Karpas-422 (cell line): ENCODE measurements at regions not wholly inside any gene's neighbourhood (a gene's known extent, or its start where the extent isn't known, plus 50 kb on each side); places are given as distances from the start of the nearest gene placed in this dataset.

Experiments
- DNase-seq: peaks from one replicate; pipeline ENCODE4 v3.0.0-alpha.2; 2015
- H2AFZ ChIP-seq: fragments of 200-600 bp; sonication (generic); 2 replicates; pipeline ENCODE4 v1.6.1; 2014; ENCODE audit warnings: antibody characterized with exemption, low read length, mixed read lengths
- H3K27ac ChIP-seq: fragments of 200-600 bp; sonication (generic); 2 replicates; pipeline ENCODE4 v1.5.1; 2014; ENCODE audit warnings: mild to moderate bottlenecking, low read length, moderate library complexity
- H3K27me3 ChIP-seq: fragments of 200-600 bp; sonication (generic); 2 replicates; pipeline ENCODE4 v1.6.1; 2014; ENCODE audit warnings: low read length, mixed read lengths
- H3K36me3 ChIP-seq: fragments of 200-600 bp; sonication (generic); 2 replicates; pipeline ENCODE4 v1.6.1; 2014; ENCODE audit warnings: low read length, mixed read lengths; ENCODE audit not compliant: insufficient read depth
- H3K4me1 ChIP-seq: fragments of 200-600 bp; sonication (generic); 2 replicates; pipeline ENCODE4 v1.6.1; 2014; ENCODE audit warnings: mild to moderate bottlenecking, low read length, mixed read lengths
- H3K4me2 ChIP-seq: fragments of 200-600 bp; sonication (generic); 2 replicates; pipeline ENCODE4 v1.6.1; 2014; ENCODE audit warnings: low read length, low read depth, mild to moderate bottlenecking; ENCODE audit not compliant: poor library complexity, severe bottlenecking
- H3K4me3 ChIP-seq: fragments of 200-600 bp; sonication (generic); 2 replicates; pipeline ENCODE4 v1.5.1; 2014; ENCODE audit warnings: mild to moderate bottlenecking, antibody characterized with exemption, low read length, mixed read lengths
- H3K79me2 ChIP-seq: fragments of 200-600 bp; sonication (generic); 2 replicates; pipeline ENCODE4 v1.6.1; 2014; ENCODE audit warnings: mild to moderate bottlenecking, low read length, mixed read lengths
- H3K9ac ChIP-seq: fragments of 200-600 bp; sonication (generic); 2 replicates; pipeline ENCODE4 v1.6.0; 2014; ENCODE audit warnings: low read length
- H3K9me2 ChIP-seq: fragments of 200-600 bp; sonication (generic), shearing (Covaris generic); replicated peaks from 2 replicates; pipeline ENCODE4 v1.6.0; 2014; ENCODE audit warnings: mild to moderate bottlenecking, low read length, moderate library complexity; ENCODE audit not compliant: insufficient read depth
- H3K9me3 ChIP-seq: fragments of 300-700, 200-600 bp; sonication (generic); 2 replicates; pipeline ENCODE4 v1.6.1; 2014; ENCODE audit warnings: low read length, mixed read lengths
- H4K20me1 ChIP-seq: fragments of 200-600 bp; sonication (generic); 2 replicates; pipeline ENCODE4 v1.6.1; 2014; ENCODE audit warnings: mild to moderate bottlenecking, antibody characterized with exemption, low read length, low read depth; ENCODE audit not compliant: insufficient read depth

DNA sequence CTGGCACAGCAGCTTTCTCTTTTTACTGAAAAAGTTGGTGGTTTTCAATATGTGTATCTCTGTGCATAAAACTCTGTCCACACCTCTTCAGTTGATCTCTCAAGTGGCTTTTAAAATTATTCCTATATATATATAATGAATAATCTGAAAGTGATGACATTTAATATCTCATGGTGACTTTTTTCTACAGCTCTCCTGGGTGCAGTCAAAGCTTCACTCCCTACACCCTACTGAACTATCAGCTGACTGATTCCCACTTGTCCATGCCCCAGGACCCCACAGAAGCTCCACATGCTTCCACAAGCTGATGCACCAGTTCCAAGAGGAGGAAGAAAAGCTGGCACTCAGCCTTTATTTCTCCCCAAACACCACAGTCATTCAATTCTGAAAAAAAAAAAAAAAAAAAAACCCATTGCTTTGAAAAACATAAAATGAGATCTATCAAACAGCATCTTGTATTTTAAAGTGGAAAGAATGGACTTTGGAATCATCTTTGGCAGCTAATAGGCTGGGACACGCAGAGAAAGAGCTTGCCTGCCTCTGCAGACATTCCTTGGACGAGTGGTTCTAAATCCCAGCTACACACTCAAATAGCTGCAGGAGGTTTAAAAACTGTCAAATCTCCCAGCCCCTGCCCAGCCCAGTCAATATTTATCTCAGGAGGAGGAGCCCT is 75.3 kb upstream of the GDF10 start:
- no peaks in the 10 kb centered on the region for H3K9me2 ChIP-seq
- H3K4me3 ChIP-seq: no peak overlapping the region
- no peak overlapping the region for H2AFZ ChIP-seq
- no peaks in the 10 kb centered on the region for H4K20me1 ChIP-seq
- no peaks in the 10 kb centered on the region for H3K9me3 ChIP-seq
- H3K27me3 ChIP-seq: no peaks in the 10 kb centered on the region
- H3K4me1 ChIP-seq: no peaks in the 10 kb centered on the region
- DNase-seq: no peak
- H3K4me2 ChIP-seq: no peak overlapping the region
- no peak overlapping the region for H3K9ac ChIP-seq
- no peaks in the 10 kb centered on the region for H3K79me2 ChIP-seq
- H3K36me3 ChIP-seq: no peaks in the 10 kb centered on the region
- H3K27ac ChIP-seq: no peak overlapping the region

DNA sequence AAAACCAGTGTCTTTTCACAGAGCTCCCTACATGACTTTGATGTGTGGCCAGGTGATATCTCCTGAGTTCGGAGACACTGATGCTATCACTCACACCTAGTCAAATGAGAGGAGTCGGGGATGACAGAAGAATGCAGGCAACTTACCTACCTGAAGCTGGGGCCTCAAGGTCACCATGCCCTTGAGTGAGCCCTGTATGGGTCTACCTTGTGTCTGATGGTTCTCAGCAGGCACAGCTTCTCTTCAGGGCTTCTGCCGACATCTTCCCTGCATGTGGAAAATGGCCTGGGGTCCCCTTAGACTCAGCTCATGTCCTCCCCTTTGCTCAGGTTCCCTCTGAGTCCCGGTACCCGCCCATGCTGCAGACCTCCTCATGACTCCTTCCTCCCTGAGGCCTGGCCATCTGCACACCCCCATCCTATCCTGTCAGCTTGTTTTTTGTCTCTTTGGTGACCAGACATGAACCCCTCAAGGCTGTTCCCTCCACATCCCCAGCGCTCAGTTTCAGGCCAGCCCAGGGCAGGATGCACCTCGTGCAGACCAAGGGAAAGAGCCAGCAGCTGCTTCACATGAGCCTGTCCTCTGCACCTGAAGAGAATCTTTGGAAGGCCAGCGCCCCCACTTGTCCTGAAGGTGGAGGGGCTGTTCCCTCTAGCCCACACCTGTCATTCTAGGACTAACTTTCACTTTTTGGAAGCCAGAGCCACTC is 74.6 kb upstream of the GDF10 start:
- no peaks in the 10 kb centered on the region for H3K79me2 ChIP-seq
- no peak overlapping the region for H3K4me3 ChIP-seq
- no peak for DNase-seq
- H3K9me3 ChIP-seq: no peaks in the 10 kb centered on the region
- H3K27ac ChIP-seq: no peak overlapping the region
- no peaks in the 10 kb centered on the region for H3K4me1 ChIP-seq
- H3K27me3 ChIP-seq: no peaks in the 10 kb centered on the region
- no peak overlapping the region for H2AFZ ChIP-seq
- no peaks in the 10 kb centered on the region for H3K36me3 ChIP-seq
- no peaks in the 10 kb centered on the region for H3K9me2 ChIP-seq
- no peak overlapping the region for H3K4me2 ChIP-seq
- H3K9ac ChIP-seq: no peak overlapping the region
- no peaks in the 10 kb centered on the region for H4K20me1 ChIP-seq

DNA sequence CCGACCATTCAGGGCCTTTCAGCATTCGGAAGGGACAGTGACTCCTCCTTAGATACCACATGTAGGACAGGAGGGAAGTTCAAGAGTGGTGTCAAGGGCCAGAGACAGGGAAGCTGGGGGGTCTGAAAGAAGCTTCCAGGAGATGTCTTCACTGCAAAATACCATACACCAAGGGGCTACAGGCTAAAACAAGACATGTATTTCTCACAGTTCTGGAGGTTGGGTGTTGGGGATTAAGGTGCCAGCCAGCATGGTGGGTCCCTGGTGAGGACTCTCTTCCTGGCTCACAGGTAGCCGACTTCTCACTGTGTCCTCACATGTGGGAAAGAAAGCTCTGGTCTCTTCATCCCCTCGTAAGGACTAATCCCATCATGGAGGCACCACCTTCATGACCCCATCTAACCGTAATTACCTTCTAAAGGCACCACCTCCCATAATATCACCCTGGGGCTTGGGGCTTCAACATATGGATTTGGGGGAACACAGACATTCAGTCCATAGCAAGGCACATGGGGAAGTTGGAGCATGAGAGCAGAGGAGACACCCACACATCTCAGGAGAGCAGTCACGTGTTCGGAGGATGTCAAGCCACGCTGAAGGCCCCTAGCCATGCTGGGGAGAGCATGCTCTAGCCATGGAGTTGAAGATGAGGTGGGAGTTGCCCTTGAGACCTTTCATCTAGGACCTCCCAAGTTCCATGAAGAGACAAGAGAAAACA is 73.9 kb upstream of the GDF10 start:
- no peak overlapping the region for H2AFZ ChIP-seq
- DNase-seq: no peak
- no peak overlapping the region for H3K9ac ChIP-seq
- no peaks in the 10 kb centered on the region for H3K9me3 ChIP-seq
- H3K9me2 ChIP-seq: no peaks in the 10 kb centered on the region
- no peak overlapping the region for H3K27ac ChIP-seq
- H3K27me3 ChIP-seq: no peaks in the 10 kb centered on the region
- H4K20me1 ChIP-seq: no peaks in the 10 kb centered on the region
- no peaks in the 10 kb centered on the region for H3K4me1 ChIP-seq
- no peak overlapping the region for H3K4me2 ChIP-seq
- H3K79me2 ChIP-seq: no peaks in the 10 kb centered on the region
- no peaks in the 10 kb centered on the region for H3K36me3 ChIP-seq
- no peak overlapping the region for H3K4me3 ChIP-seq

DNA sequence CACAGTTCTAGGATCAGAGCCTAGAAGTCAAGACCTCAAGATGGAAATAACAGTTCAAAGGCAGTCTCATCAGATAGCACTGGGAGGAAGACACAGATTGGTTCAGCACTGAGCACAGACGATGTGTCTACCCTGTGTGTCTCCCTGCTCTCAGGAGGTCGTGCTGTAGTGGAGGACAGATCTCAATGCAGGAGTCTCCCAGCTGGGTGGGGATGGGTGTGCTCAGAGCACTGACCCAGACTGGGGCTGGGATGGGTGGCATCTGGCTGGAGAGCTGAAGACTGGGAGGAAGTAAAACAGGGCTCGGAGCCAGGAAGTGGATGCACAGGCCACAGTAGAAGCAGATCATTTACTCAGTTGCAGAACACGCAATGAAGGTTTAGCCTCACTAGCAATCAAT is 69.5 kb upstream of the GDF10 start:
- no peaks in the 10 kb centered on the region for H3K79me2 ChIP-seq
- H2AFZ ChIP-seq: no peak overlapping the region
- no peak overlapping the region for H3K27ac ChIP-seq
- H4K20me1 ChIP-seq: no peaks in the 10 kb centered on the region
- no peaks in the 10 kb centered on the region for H3K9me3 ChIP-seq
- no peak for DNase-seq
- H3K4me2 ChIP-seq: no peak overlapping the region
- H3K4me3 ChIP-seq: no peak overlapping the region
- H3K9ac ChIP-seq: no peak overlapping the region
- H3K36me3 ChIP-seq: no peaks in the 10 kb centered on the region
- H3K9me2 ChIP-seq: no peaks in the 10 kb centered on the region
- H3K4me1 ChIP-seq: no peaks in the 10 kb centered on the region
- no peaks in the 10 kb centered on the region for H3K27me3 ChIP-seq

DNA sequence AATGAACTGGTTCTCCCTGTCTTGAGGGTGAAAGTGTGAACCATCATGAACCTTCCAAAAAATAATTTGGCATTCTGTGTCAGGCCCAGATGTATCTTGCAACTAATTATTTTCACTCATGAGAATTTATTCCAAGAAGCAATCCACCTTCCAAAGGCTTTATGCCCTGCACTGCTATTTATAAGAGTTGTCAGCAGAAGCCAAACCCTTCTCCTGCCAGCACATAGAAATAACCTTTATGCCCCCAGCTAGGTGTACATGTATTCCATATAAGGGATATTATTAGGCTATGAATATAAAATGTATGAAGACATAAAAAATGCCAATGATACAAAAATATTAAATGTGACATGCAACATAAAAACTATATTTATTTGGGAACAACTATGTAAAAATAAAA is 69.0 kb upstream of the GDF10 start:
- H3K9me2 ChIP-seq: no peaks in the 10 kb centered on the region
- no peak for DNase-seq
- H3K9me3 ChIP-seq: no peaks in the 10 kb centered on the region
- no peaks in the 10 kb centered on the region for H4K20me1 ChIP-seq
- no peak overlapping the region for H3K9ac ChIP-seq
- no peaks in the 10 kb centered on the region for H3K36me3 ChIP-seq
- H3K4me3 ChIP-seq: no peak overlapping the region
- H3K4me2 ChIP-seq: no peak overlapping the region
- H3K27me3 ChIP-seq: no peaks in the 10 kb centered on the region
- no peaks in the 10 kb centered on the region for H3K4me1 ChIP-seq
- H3K79me2 ChIP-seq: no peaks in the 10 kb centered on the region
- H3K27ac ChIP-seq: no peak overlapping the region
- no peak overlapping the region for H2AFZ ChIP-seq

DNA sequence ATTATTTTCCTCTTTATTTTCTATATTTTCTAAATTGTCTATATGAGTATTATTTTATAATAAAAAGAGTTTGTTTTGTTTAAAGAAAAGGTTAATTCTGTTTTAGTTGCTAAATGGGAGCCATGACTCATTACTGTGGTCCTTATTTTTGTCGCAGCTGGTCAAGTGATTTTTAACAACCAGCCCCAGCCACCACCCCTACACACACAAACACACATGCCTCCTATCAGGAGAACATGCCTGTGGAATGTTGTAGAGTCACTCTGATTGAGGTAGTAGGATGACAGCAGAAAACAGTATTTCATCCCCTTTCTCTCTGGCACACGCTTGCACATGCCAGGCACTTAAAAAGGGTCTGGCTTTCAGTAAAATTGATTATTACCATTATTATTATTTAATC is 68.6 kb upstream of the GDF10 start:
- DNase-seq: no peak
- no peaks in the 10 kb centered on the region for H3K79me2 ChIP-seq
- no peak overlapping the region for H3K9ac ChIP-seq
- H3K27me3 ChIP-seq: no peaks in the 10 kb centered on the region
- no peak overlapping the region for H3K27ac ChIP-seq
- no peaks in the 10 kb centered on the region for H4K20me1 ChIP-seq
- no peak overlapping the region for H3K4me3 ChIP-seq
- no peak overlapping the region for H3K4me2 ChIP-seq
- H3K36me3 ChIP-seq: no peaks in the 10 kb centered on the region
- H3K9me3 ChIP-seq: no peaks in the 10 kb centered on the region
- no peak overlapping the region for H2AFZ ChIP-seq
- no peaks in the 10 kb centered on the region for H3K4me1 ChIP-seq
- no peaks in the 10 kb centered on the region for H3K9me2 ChIP-seq

DNA sequence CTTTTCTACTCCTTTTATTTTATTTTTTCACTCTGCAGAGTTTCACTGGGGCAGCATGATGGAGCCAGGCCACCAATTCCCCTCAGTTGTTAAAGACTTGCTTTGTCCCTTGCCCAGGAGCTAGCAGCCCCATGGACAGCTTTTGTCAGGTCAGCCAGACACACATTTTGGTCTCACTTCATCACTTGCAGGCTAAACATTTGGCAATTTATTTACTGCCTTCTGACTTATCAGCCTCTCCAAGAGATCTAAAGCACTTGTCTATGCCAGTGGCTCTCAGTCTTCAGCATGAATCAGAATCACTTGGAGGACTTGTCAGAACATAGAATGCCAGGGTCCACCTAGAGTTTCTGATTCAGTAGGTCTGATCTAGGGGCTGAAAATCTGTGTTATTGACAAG is 66.4 kb upstream of the GDF10 start:
- no peak overlapping the region for H2AFZ ChIP-seq

DNA sequence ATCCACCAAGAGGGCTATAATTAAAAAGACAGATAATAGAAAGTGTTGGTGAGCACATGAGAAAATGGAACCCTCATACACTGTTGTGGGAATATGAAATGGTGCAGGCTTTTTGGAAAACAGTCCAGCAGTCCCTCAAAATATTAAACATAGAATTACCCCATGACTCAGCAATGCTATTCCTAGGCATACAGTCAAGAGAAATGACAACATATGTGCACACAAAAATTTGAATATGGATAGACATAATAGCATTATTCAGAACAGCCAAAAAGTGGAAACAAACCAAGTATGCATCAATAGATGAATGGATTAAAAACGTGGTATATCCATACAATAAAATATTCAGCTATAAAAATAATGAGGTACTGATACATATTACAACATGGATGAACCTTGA is 64.5 kb upstream of the GDF10 start:
- H3K9me3 ChIP-seq: no peaks in the 10 kb centered on the region
- H3K4me2 ChIP-seq: no peak overlapping the region
- H3K4me1 ChIP-seq: peaks cover 15% of the 10 kb centered on the region
- no peaks in the 10 kb centered on the region for H4K20me1 ChIP-seq
- H3K4me3 ChIP-seq: no peak overlapping the region
- no peaks in the 10 kb centered on the region for H3K9me2 ChIP-seq
- no peak overlapping the region for H2AFZ ChIP-seq
- no peaks in the 10 kb centered on the region for H3K79me2 ChIP-seq
- no peak for DNase-seq
- no peaks in the 10 kb centered on the region; the same call in 1 of the 2 replicates for H3K36me3 ChIP-seq
- no peaks in the 10 kb centered on the region; the same call in 1 of the 2 replicates for H3K27me3 ChIP-seq
- H3K27ac ChIP-seq: no peak overlapping the region
- H3K9ac ChIP-seq: no peak overlapping the region

More for the DNA sequence above, 66.4 kb upstream of the GDF10 start:
- H4K20me1 ChIP-seq: no peaks in the 10 kb centered on the region
- no peak for DNase-seq
- peaks cover 8% of the 10 kb centered on the region; the same call in 1 of the 2 replicates for H3K4me1 ChIP-seq
- no peak overlapping the region for H3K4me2 ChIP-seq
- no peak overlapping the region for H3K4me3 ChIP-seq
- no peaks in the 10 kb centered on the region for H3K36me3 ChIP-seq
- no peak overlapping the region for H3K9ac ChIP-seq
- H3K9me2 ChIP-seq: no peaks in the 10 kb centered on the region
- no peak overlapping the region for H3K27ac ChIP-seq
- H3K9me3 ChIP-seq: no peaks in the 10 kb centered on the region
- H3K79me2 ChIP-seq: no peaks in the 10 kb centered on the region
- no peaks in the 10 kb centered on the region for H3K27me3 ChIP-seq
